WTC11 (cell line): ENCODE measurements at regions not wholly inside any gene's neighbourhood (a gene's known extent, or its start where the extent isn't known, plus 50 kb on each side); places are given as distances from the start of the nearest gene placed in this dataset.
"Not testable (repeated sequence)": the region's sequence is repeated elsewhere in the genome, so short reads cannot be mapped to it uniquely, and the experiment has no call there.

Experiments
- ATF3 ChIP-seq: sonication (generic); formaldehyde crosslinking; conservative IDR thresholded peaks from 2 replicates; pipeline ENCODE4 v1.8.1; 2022; ENCODE audit warnings: mild to moderate bottlenecking, missing genetic modification reagents
- CTCF ChIP-seq: fragments of 200-600 bp; IDR thresholded peaks from 2 replicates; pipeline ENCODE4 v1.8.0; 2022; ENCODE audit warnings: antibody characterized with exemption
- E2F1 ChIP-seq: sonication (generic); formaldehyde crosslinking; IDR thresholded peaks from 2 replicates; pipeline ENCODE4 v1.8.0; 2022; ENCODE audit warnings: mild to moderate bottlenecking, missing genetic modification reagents
- E2F4 ChIP-seq: sonication (generic); formaldehyde crosslinking; IDR thresholded peaks from 2 replicates; pipeline ENCODE4 v1.8.1; 2022; ENCODE audit warnings: low read depth, mild to moderate bottlenecking, moderate library complexity, missing genetic modification reagents, borderline replicate concordance
- FOXP4 ChIP-seq: sonication (generic); formaldehyde crosslinking; IDR thresholded peaks from 2 replicates; pipeline ENCODE4 v1.8.0; 2022; ENCODE audit warnings: mild to moderate bottlenecking, missing genetic modification reagents
- MLX ChIP-seq: sonication (generic); formaldehyde crosslinking; IDR thresholded peaks from 2 replicates; pipeline ENCODE4 v1.8.1; 2023; ENCODE audit warnings: mild to moderate bottlenecking, missing genetic modification reagents, moderate library complexity
- SMAD4 ChIP-seq: sonication (generic); formaldehyde crosslinking; IDR thresholded peaks from 2 replicates; pipeline ENCODE4 v1.8.0; 2022; ENCODE audit warnings: mild to moderate bottlenecking, missing genetic modification reagents
- TEAD1 ChIP-seq: sonication (generic); formaldehyde crosslinking; IDR thresholded peaks from 2 replicates; pipeline ENCODE4 v1.8.0; 2022; ENCODE audit warnings: mild to moderate bottlenecking, missing genetic modification reagents
- ZNF121 ChIP-seq: sonication (generic); formaldehyde crosslinking; IDR thresholded peaks from 2 replicates; pipeline ENCODE4 v1.8.0; 2023; ENCODE audit warnings: missing genetic modification reagents
- ZNF425 ChIP-seq: fragments of 250-450 bp; sonication (Bioruptor Pico); conservative IDR thresholded peaks from 2 replicates; pipeline ENCODE4 v1.9.0; 2021; ENCODE audit warnings: mild to moderate bottlenecking

- TF ChIP-seq CTCF; ATF3 (CRISPR knock-in tag); E2F1; SMAD4 (CRISPR knock-in tag); E2F4 (CRISPR knock-in tag); TEAD1 (CRISPR knock-in tag); ZNF425 (CRISPR knock-in tag); MLX; FOXP4; ZNF121 (CRISPR knock-in tag): not testable (repeated sequence)
Measured at GRCh38 chr15:31724903-31725302, 305.4 kb upstream of the CHRNA7 start.
